KMS-11 (cell line): ENCODE measurements at regions not wholly inside any gene's neighbourhood (a gene's known extent, or its start where the extent isn't known, plus 50 kb on each side); places are given as distances from the start of the nearest gene placed in this dataset.
A peak's percentile ranks its signal among the peaks of the same experiment; 100 is the strongest.

Source experiments
- H2AFZ ChIP-seq: fragments of 200-600 bp; sonication (generic); 2 replicates; pipeline ENCODE4 v1.6.1; 2016; ENCODE audit warnings: antibody characterized with exemption, mixed run types, low read depth
- H3K27ac ChIP-seq: fragments of 200-600 bp; sonication (generic); 2 replicates; pipeline ENCODE4 v1.6.1; 2016; ENCODE audit warnings: mild to moderate bottlenecking, mixed run types
- H3K27me3 ChIP-seq: fragments of 200-600 bp; sonication (generic); 2 replicates; pipeline ENCODE4 v1.6.1; 2017; ENCODE audit warnings: mild to moderate bottlenecking, low read depth, mixed run types, moderate library complexity; ENCODE audit not compliant: insufficient read depth
- H3K36me3 ChIP-seq: fragments of 200-600 bp; sonication (generic); 2 replicates; pipeline ENCODE4 v1.6.1; 2017; ENCODE audit warnings: mild to moderate bottlenecking, mixed run types; ENCODE audit not compliant: insufficient read depth
- H3K4me1 ChIP-seq: fragments of 200-600 bp; sonication (generic); 2 replicates; pipeline ENCODE4 v1.6.1; 2016; ENCODE audit warnings: mild to moderate bottlenecking, low read depth, mixed run types; ENCODE audit not compliant: poor library complexity, severe bottlenecking
- H3K4me2 ChIP-seq: fragments of 200-600 bp; sonication (generic); 2 replicates; pipeline ENCODE4 v1.7.0; 2016; ENCODE audit warnings: mild to moderate bottlenecking, mixed run types
- H3K4me3 ChIP-seq: fragments of 200-600 bp; sonication (generic); IDR thresholded peaks from 2 replicates; pipeline ENCODE4 v1.6.1; 2017; ENCODE audit warnings: low read depth, low read length, mixed read lengths; ENCODE audit not compliant: insufficient read depth
- H3K79me2 ChIP-seq: fragments of 200-600 bp; sonication (generic); 2 replicates; pipeline ENCODE4 v1.6.1; 2016; ENCODE audit warnings: low read depth, mixed run types; ENCODE audit not compliant: insufficient read depth
- H3K9ac ChIP-seq: fragments of 200-600 bp; sonication (generic); 2 replicates; pipeline ENCODE4 v1.6.1; 2016; ENCODE audit warnings: mild to moderate bottlenecking, mixed run types
- H4K20me1 ChIP-seq: fragments of 200-600 bp; sonication (generic); 2 replicates; pipeline ENCODE4 v1.6.1; 2016; ENCODE audit warnings: mild to moderate bottlenecking, mixed run types; ENCODE audit not compliant: insufficient read depth
- CTCF ChIP-seq: fragments of 200-600 bp; sonication (generic); conservative IDR thresholded peaks from 2 replicates; pipeline ENCODE4 v1.6.1; 2017; ENCODE audit warnings: low read depth, mild to moderate bottlenecking, antibody characterized with exemption, low read length, moderate library complexity, mixed read lengths

GRCh38 chr18:66150650-66151049 is 399.8 kb downstream of the CDH7 start:
- H3K27ac ChIP-seq, result no peak overlapping the region

DNA sequence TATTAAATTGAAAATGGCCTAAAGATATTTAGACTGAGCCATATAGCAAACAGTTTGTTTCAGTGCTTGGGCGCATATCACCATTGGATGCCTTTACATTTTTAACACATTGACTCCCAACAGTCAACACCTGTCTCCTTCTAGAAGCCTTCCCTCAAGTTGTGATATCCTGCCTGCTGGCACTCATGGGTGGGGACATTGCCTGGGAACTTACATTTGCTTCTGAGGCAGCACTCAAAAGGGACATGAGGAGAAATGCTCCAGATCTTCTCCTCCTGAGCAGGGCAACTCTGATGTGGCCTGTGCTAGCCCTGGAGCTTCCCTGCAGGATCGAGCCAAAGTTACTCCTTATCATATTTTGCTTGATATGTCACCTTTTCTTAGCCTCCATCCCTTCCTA is 392.2 kb downstream of the CDH7 start:
- no peaks in the 10 kb centered on the region for H3K36me3 ChIP-seq
- H2AFZ ChIP-seq, result no peak overlapping the region
- H3K4me1 ChIP-seq, result no peaks in the 10 kb centered on the region
- H3K79me2 ChIP-seq, result no peaks in the 10 kb centered on the region
- no peaks in the 10 kb centered on the region for H4K20me1 ChIP-seq
- no peak overlapping the region for H3K4me3 ChIP-seq
- no peak for TF ChIP-seq CTCF
- no peak overlapping the region for H3K9ac ChIP-seq
- no peak overlapping the region for H3K4me2 ChIP-seq
- H3K27me3 ChIP-seq, result no peaks in the 10 kb centered on the region
- no peak overlapping the region for H3K27ac ChIP-seq

More at GRCh38 chr18:66150650-66151049, 399.8 kb downstream of the CDH7 start:
- Histone ChIP-seq H3K36me3 (no peaks in the 10 kb centered on the region), H3K4me2 (peak overlapping the region; percentile 42), H4K20me1 (no peaks in the 10 kb centered on the region), H3K4me1 (peaks cover 17% of the 10 kb centered on the region), H3K4me3 (no peak overlapping the region), H3K9ac (no peak overlapping the region), H3K79me2 (no peaks in the 10 kb centered on the region), H3K27me3 (no peaks in the 10 kb centered on the region), H2AFZ (no peak overlapping the region)
- no peak for TF ChIP-seq CTCF

GRCh38 chr18:66141716-66142115 is 390.9 kb downstream of the CDH7 start:
- no peak overlapping the region for H3K4me2 ChIP-seq
- H3K4me1 ChIP-seq, result no peaks in the 10 kb centered on the region
- TF ChIP-seq CTCF, result no peak
- H2AFZ ChIP-seq, result no peak overlapping the region
- no peaks in the 10 kb centered on the region for H4K20me1 ChIP-seq
- no peak overlapping the region for H3K9ac ChIP-seq
- no peaks in the 10 kb centered on the region for H3K36me3 ChIP-seq
- no peak overlapping the region for H3K27ac ChIP-seq
- H3K79me2 ChIP-seq, result no peaks in the 10 kb centered on the region
- no peak overlapping the region for H3K4me3 ChIP-seq
- H3K27me3 ChIP-seq, result no peaks in the 10 kb centered on the region

DNA sequence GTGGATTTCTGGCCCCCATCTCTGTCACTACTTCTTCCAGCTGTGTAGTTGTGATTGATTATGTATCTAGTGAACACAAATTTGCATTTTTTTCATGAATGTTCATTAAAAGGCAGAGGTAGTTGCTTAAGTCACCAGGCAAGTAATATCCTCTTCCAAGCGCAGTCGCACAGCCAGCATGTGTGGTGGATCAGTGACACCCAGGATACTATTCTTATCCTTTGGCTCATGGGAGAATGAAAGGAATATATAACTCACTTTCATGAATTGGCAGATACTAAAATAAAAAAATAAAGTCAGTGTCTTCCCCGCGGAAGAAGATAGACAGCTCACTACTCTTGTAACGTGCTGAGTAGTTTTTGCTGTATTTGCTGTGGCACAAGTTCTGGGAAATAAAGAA is 387.8 kb downstream of the CDH7 start:
- H3K27ac ChIP-seq, result no peak overlapping the region
- H3K27me3 ChIP-seq, result no peaks in the 10 kb centered on the region
- H3K9ac ChIP-seq, result no peak overlapping the region
- H3K4me3 ChIP-seq, result no peak overlapping the region
- H3K36me3 ChIP-seq, result no peaks in the 10 kb centered on the region
- H3K4me1 ChIP-seq, result no peaks in the 10 kb centered on the region
- no peaks in the 10 kb centered on the region for H4K20me1 ChIP-seq
- H2AFZ ChIP-seq, result no peak overlapping the region
- no peak overlapping the region for H3K4me2 ChIP-seq
- TF ChIP-seq CTCF, result no peak
- H3K79me2 ChIP-seq, result no peaks in the 10 kb centered on the region

- no peak overlapping the region for H2AFZ ChIP-seq
- no peak overlapping the region for H3K4me2 ChIP-seq
- H3K79me2 ChIP-seq, result no peaks in the 10 kb centered on the region
- no peak for TF ChIP-seq CTCF
- no peak overlapping the region for H3K27ac ChIP-seq
- no peak overlapping the region for H3K4me3 ChIP-seq
- no peak overlapping the region for H3K9ac ChIP-seq
- H3K27me3 ChIP-seq, result no peaks in the 10 kb centered on the region
- H3K4me1 ChIP-seq, result no peaks in the 10 kb centered on the region
- H3K36me3 ChIP-seq, result no peaks in the 10 kb centered on the region
- H4K20me1 ChIP-seq, result no peaks in the 10 kb centered on the region
These were observed 385.2 kb downstream of the CDH7 start for GRCh38 chr18:66136039-66136438.
